ENCODE measurements at regions not wholly inside any gene's neighbourhood (a gene's known extent, or its start where the extent isn't known, plus 50 kb on each side); places are given as distances from the start of the nearest gene placed in this dataset.

GRCh38 chr13:79060216-79060615, 345.8 kb downstream of the RBM26 start:
- in situ Hi-C loops (cut with HindIII; ENCODE audit: low sequenced_read_pairs), result no loop called here
- H3K4me3 ChIP-seq (ENCODE audit: low read depth, low read length), result no peak overlapping the region
- no peak for DNase-seq (ENCODE audit: low read depth, low spot score)
- TF ChIP-seq CTCF (IDR thresholded peaks at IDR 0.05; ENCODE audit: low read depth, low read length), result no peak

GRCh38 chr13:79056706-79057105, 349.3 kb downstream of the RBM26 start:
- H3K4me3 ChIP-seq (ENCODE audit: low read depth, low read length), result no peak overlapping the region
- DNase-seq (ENCODE audit: low read depth, low spot score), result no peak
- in situ Hi-C loops (cut with HindIII; ENCODE audit: low sequenced_read_pairs), result no loop called here
- no peak for TF ChIP-seq CTCF (IDR thresholded peaks at IDR 0.05; ENCODE audit: low read depth, low read length)

GRCh38 chr13:79051472-79051871, 354.6 kb downstream of the RBM26 start:
- H3K4me3 ChIP-seq (ENCODE audit: low read depth, low read length), result no peak overlapping the region
- in situ Hi-C loops (cut with HindIII; ENCODE audit: low sequenced_read_pairs), result no loop called here
- no peak for DNase-seq (ENCODE audit: low read depth, low spot score)
- no peak for TF ChIP-seq CTCF (IDR thresholded peaks at IDR 0.05; ENCODE audit: low read depth, low read length)

- no peak overlapping the region for H3K4me3 ChIP-seq (ENCODE audit: low read depth, low read length)
- in situ Hi-C loops (cut with HindIII; ENCODE audit: low sequenced_read_pairs), result no loop called here
- no peak for TF ChIP-seq CTCF (IDR thresholded peaks at IDR 0.05; ENCODE audit: low read depth, low read length)
- DNase-seq (ENCODE audit: low read depth, low spot score), result no peak
Observed at GRCh38 chr13:79044415-79044814, 361.6 kb downstream of the RBM26 start.

- in situ Hi-C loops (cut with HindIII; ENCODE audit: low sequenced_read_pairs), result no loop called here
- no peak for DNase-seq (ENCODE audit: low read depth, low spot score)
- H3K4me3 ChIP-seq (ENCODE audit: low read depth, low read length), result no peak overlapping the region
- TF ChIP-seq CTCF (IDR thresholded peaks at IDR 0.05; ENCODE audit: low read depth, low read length), result no peak
Observed at GRCh38 chr13:79043208-79043607, 362.8 kb downstream of the RBM26 start.

- no peak overlapping the region for H3K4me3 ChIP-seq (ENCODE audit: low read depth, low read length)
- DNase-seq (ENCODE audit: low read depth, low spot score), result no peak
- no peak for TF ChIP-seq CTCF (IDR thresholded peaks at IDR 0.05; ENCODE audit: low read depth, low read length)
- in situ Hi-C loops (cut with HindIII; ENCODE audit: low sequenced_read_pairs), result no loop called here
Observed at GRCh38 chr13:79037197-79037596, 368.9 kb downstream of the RBM26 start.

GRCh38 chr13:79034341-79034740, 371.7 kb downstream of the RBM26 start:
- H3K4me3 ChIP-seq (ENCODE audit: low read depth, low read length), result no peak overlapping the region
- no peak for DNase-seq (ENCODE audit: low read depth, low spot score)
- no peak for TF ChIP-seq CTCF (IDR thresholded peaks at IDR 0.05; ENCODE audit: low read depth, low read length)
- in situ Hi-C loops (cut with HindIII; ENCODE audit: low sequenced_read_pairs), result no loop called here

Measured in astrocyte of the spinal cord (primary cell).